Osteocyte (in vitro differentiated cells): ENCODE measurements at regions not wholly inside any gene's neighbourhood (a gene's known extent, or its start where the extent isn't known, plus 50 kb on each side); places are given as distances from the start of the nearest gene placed in this dataset.

ENCODE experiments used
- DNase-seq: peaks from one replicate; pipeline ENCODE4 v3.0.0; 2021; ENCODE audit warnings: mixed read lengths; ENCODE audit not compliant: unreplicated experiment; ENCODE audit errors: extremely low spot score
- H3K27ac Mint-ChIP-seq: one replicate; pipeline ENCODE4 v1.8.0; 2021; ENCODE audit warnings: mild to moderate bottlenecking, mixed read lengths; ENCODE audit not compliant: unreplicated experiment
- H3K27me3 Mint-ChIP-seq: one replicate; pipeline ENCODE4 v1.8.0; 2021; ENCODE audit warnings: mixed read lengths; ENCODE audit not compliant: unreplicated experiment
- H3K36me3 Mint-ChIP-seq: one replicate; pipeline ENCODE4 v1.8.0; 2021; ENCODE audit warnings: mixed read lengths; ENCODE audit not compliant: unreplicated experiment
- H3K4me1 Mint-ChIP-seq: one replicate; pipeline ENCODE4 v1.8.0; 2021; ENCODE audit warnings: mixed read lengths; ENCODE audit not compliant: unreplicated experiment
- H3K4me3 Mint-ChIP-seq: one replicate; pipeline ENCODE4 v1.8.0; 2021; ENCODE audit warnings: mild to moderate bottlenecking, moderate library complexity, mixed read lengths; ENCODE audit not compliant: unreplicated experiment
- H3K9me3 Mint-ChIP-seq: one replicate; pipeline ENCODE4 v1.8.0; 2021; ENCODE audit warnings: mixed read lengths; ENCODE audit not compliant: unreplicated experiment
- CTCF ChIP-seq: fragments of 200-600 bp; sonication (generic); IDR thresholded peaks from 2 replicates; pipeline ENCODE4 v1.5.0; 2021; ENCODE audit warnings: antibody characterized with exemption, mild to moderate bottlenecking, moderate library complexity

GRCh38 chr2:13135856-13136255 lies 419.1 kb downstream of the TRIB2 start:
- peaks cover 8% of the 10 kb centered on the region for H3K27me3 Mint-ChIP-seq
- no peak overlapping the region for H3K27ac Mint-ChIP-seq
- H3K4me3 Mint-ChIP-seq, result no peak overlapping the region
- no peaks in the 10 kb centered on the region for H3K9me3 Mint-ChIP-seq
- no peaks in the 10 kb centered on the region for H3K36me3 Mint-ChIP-seq
- no peaks in the 10 kb centered on the region for H3K4me1 Mint-ChIP-seq
- TF ChIP-seq CTCF, result no peak
- no peak for DNase-seq

DNA sequence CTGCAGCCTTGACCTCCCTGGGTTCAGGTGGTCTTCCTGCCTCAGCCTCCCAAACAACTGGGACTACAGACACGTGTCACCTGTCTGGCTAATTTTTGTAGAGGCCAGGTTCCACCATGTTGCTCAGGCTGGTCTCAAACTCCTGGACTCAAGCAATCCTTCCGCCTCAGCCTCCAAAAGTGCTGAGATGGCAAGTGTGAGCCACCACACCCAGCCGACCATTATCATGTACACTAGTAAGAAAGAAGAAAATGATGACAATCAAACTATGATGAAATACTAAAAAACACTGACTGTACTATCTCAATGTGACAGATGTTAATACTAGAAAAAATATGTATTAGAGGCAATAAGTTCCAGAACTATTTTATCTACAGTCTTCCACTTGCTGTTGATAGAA lies 420.9 kb downstream of the TRIB2 start:
- Mint-ChIP-seq H3K27ac (no peak overlapping the region), H3K27me3 (peaks cover 11% of the 10 kb centered on the region), H3K4me3 (no peak overlapping the region), H3K9me3 (no peaks in the 10 kb centered on the region), H3K4me1 (no peaks in the 10 kb centered on the region), H3K36me3 (no peaks in the 10 kb centered on the region)
- TF ChIP-seq CTCF, result no peak
- no peak for DNase-seq

DNA sequence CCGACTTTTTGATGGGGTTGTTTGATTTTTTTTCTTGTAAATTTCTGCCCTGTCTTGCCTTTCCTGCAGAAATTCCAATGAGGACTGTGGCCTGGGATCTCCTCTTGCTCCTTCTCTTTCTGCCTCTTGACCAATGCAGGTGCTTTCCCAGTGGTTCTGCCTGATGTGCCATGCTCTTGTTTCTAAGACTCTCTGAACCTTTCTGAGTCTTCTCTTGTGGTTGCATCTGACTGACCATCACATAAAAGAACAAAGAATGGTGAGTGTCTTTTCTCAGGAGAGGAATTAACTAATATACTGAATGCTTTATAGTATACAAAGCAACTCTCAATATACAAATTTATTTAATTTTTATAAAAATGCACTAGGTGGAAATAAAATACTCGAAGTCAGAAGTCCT lies 424.6 kb downstream of the TRIB2 start:
- H3K4me3 Mint-ChIP-seq, result no peak overlapping the region
- H3K27ac Mint-ChIP-seq, result no peak overlapping the region
- H3K4me1 Mint-ChIP-seq, result no peaks in the 10 kb centered on the region
- no peaks in the 10 kb centered on the region for H3K9me3 Mint-ChIP-seq
- TF ChIP-seq CTCF, result no peak
- no peak for DNase-seq
- no peaks in the 10 kb centered on the region for H3K36me3 Mint-ChIP-seq
- H3K27me3 Mint-ChIP-seq, result peaks cover 3% of the 10 kb centered on the region

DNA sequence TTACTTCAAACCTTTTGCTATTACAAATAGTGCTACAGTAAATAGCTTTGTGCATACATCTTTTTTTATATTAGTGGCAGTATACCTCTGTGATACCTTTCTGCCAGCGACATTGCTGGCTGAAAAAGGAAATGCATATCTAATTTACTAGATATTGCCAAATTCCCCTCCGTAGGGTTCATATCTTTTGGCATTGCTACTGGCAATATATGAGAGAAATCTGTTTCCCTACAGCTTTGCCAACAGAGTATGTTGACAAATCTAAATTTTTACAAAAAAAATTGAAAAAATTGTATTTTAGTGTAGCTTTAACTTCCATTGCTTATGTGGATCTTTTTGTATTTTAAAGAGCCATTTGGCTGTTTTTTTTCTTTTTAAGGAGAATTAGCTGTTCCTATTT lies 426.7 kb downstream of the TRIB2 start:
- TF ChIP-seq CTCF, result no peak
- Mint-ChIP-seq H3K9me3 (no peaks in the 10 kb centered on the region), H3K4me3 (no peak overlapping the region), H3K4me1 (no peaks in the 10 kb centered on the region), H3K27me3 (peaks cover 5% of the 10 kb centered on the region), H3K27ac (no peak overlapping the region), H3K36me3 (no peaks in the 10 kb centered on the region)
- DNase-seq, result no peak

DNA sequence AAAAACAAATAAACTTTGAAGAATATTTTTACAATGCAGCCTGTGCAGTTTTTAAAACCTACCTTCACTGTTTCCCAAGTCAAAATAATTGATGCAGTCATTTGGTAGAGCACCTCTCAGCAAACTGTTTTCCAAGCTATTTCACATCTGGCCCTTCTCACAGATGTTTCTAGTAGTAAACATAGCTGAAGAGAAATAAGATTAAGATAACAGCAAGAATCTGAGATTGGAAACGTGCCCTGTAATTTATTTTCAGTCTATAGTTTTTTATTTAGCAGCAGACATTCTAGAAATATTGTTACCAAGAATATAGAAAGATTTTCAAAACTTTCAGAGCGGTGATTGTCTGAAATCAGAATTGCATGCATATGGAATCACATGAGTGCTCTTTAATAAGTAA lies 440.2 kb downstream of the TRIB2 start:
- H3K4me1 Mint-ChIP-seq, result no peaks in the 10 kb centered on the region
- H3K36me3 Mint-ChIP-seq, result no peaks in the 10 kb centered on the region
- TF ChIP-seq CTCF, result no peak
- H3K27ac Mint-ChIP-seq, result no peak overlapping the region
- H3K9me3 Mint-ChIP-seq, result no peaks in the 10 kb centered on the region
- peaks cover 20% of the 10 kb centered on the region for H3K27me3 Mint-ChIP-seq
- no peak overlapping the region for H3K4me3 Mint-ChIP-seq
- DNase-seq, result no peak
